Esophagus mucosa (tissue), 1 donor: ENCODE measurements at regions not wholly inside any gene's neighbourhood (a gene's known extent, or its start where the extent isn't known, plus 50 kb on each side); places are given as distances from the start of the nearest gene placed in this dataset.
A peak's percentile ranks its signal among the peaks of the same experiment; 100 is the strongest.
"Not testable (repeated sequence)": the region's sequence is repeated elsewhere in the genome, so short reads cannot be mapped to it uniquely, and the experiment has no call there.

Source experiments
- ATAC-seq: fragments of 200-7000 bp; cut with Tn5 transposase; one replicate; pipeline ENCODE4 v1.9.1; 2020
- donor health status: DM: yes; HTN: yes; CAD: no.

GRCh38 chr2:105691947-105692390 is 52.7 kb upstream of the NCK2 start:
- ATAC-seq = no peak

- no peak for ATAC-seq
Measured at GRCh38 chr2:105690566-105690965, 54.1 kb upstream of the NCK2 start.

GRCh38 chr2:105689484-105689883 is 55.2 kb upstream of the NCK2 start:
- ATAC-seq = no peak

GRCh38 chr2:105688946-105689345 is 55.8 kb upstream of the NCK2 start:
- no peak for ATAC-seq

GRCh38 chr2:105686588-105686987 is 58.1 kb upstream of the NCK2 start:
- ATAC-seq = no peak

GRCh38 chr2:105683011-105683492 is 61.7 kb upstream of the NCK2 start:
- ATAC-seq = no peak

- ATAC-seq = no peak
Measured at GRCh38 chr2:105682401-105682800, 62.3 kb upstream of the NCK2 start.

- no peak for ATAC-seq
Measured at GRCh38 chr2:105681927-105682326, 62.8 kb upstream of the NCK2 start.

GRCh38 chr2:105680357-105680756 is 64.4 kb upstream of the NCK2 start:
- ATAC-seq = no peak

- peak; percentile 31 for ATAC-seq
Measured at GRCh38 chr2:105678346-105678745, 66.4 kb upstream of the NCK2 start.

GRCh38 chr2:105677901-105678300 is 66.8 kb upstream of the NCK2 start:
- ATAC-seq = no peak

- ATAC-seq = no peak
Measured at GRCh38 chr2:105675841-105676240, 68.9 kb upstream of the NCK2 start.

GRCh38 chr2:105674859-105675541 is 69.7 kb upstream of the NCK2 start:
- ATAC-seq = no peak

GRCh38 chr2:105674401-105674800 is 70.3 kb upstream of the NCK2 start:
- no peak for ATAC-seq

GRCh38 chr2:105671156-105671555 is 73.6 kb upstream of the NCK2 start:
- ATAC-seq = no peak

- ATAC-seq = no peak
Measured at GRCh38 chr2:105669384-105669891, 75.3 kb upstream of the NCK2 start.

- ATAC-seq = no peak
Measured at GRCh38 chr2:105665480-105665879, 79.2 kb upstream of the NCK2 start.

- ATAC-seq = no peak
Measured at GRCh38 chr2:105660489-105660888, 84.2 kb upstream of the NCK2 start.

- ATAC-seq = not testable (repeated sequence)
Measured at GRCh38 chr2:105655723-105656606, 88.7 kb upstream of the NCK2 start.

GRCh38 chr2:105655244-105655643 is 89.5 kb upstream of the NCK2 start:
- no peak for ATAC-seq

GRCh38 chr2:105654474-105655004 is 90.2 kb upstream of the NCK2 start:
- no peak for ATAC-seq

- ATAC-seq = no peak
Measured at GRCh38 chr2:105653302-105653701, 91.4 kb upstream of the NCK2 start.
